Mesenchymal stem cell (in vitro differentiated cells and primary cell): ENCODE measurements at regions not wholly inside any gene's neighbourhood (a gene's known extent, or its start where the extent isn't known, plus 50 kb on each side); places are given as distances from the start of the nearest gene placed in this dataset.

Experiments
- DNase-seq: peaks from one replicate; pipeline ENCODE4 v3.0.0-alpha.2; 2013
- H2AFZ ChIP-seq: one replicate; pipeline ENCODE4 v1.6.1; 2013; ENCODE audit warnings: low read depth, mild to moderate bottlenecking, control low read depth, inconsistent platforms, low read length, moderate library complexity
- H2AK5ac ChIP-seq: 2 replicates; pipeline ENCODE4 v1.6.1; 2013; ENCODE audit warnings: low read length, moderate library complexity, mild to moderate bottlenecking, inconsistent platforms; ENCODE audit not compliant: severe bottlenecking
- H2BK120ac ChIP-seq: one replicate; pipeline ENCODE4 v1.6.1; 2013; ENCODE audit warnings: low read depth, mild to moderate bottlenecking, inconsistent platforms, low read length, moderate library complexity
- H2BK12ac ChIP-seq, 2 experiments: one replicate each; pipeline ENCODE4 v1.6.1; 2013; ENCODE audit warnings: inconsistent platforms in 2 of 2, low read length in 2 of 2, mild to moderate bottlenecking in 2 of 2, moderate library complexity in 2 of 2, control low read depth in 1 of 2
- H2BK15ac ChIP-seq: one replicate; pipeline ENCODE4 v1.6.1; 2013; ENCODE audit warnings: mild to moderate bottlenecking, low read depth, inconsistent platforms; ENCODE audit not compliant: poor library complexity, severe bottlenecking
- H2BK5ac ChIP-seq: 2 replicates; pipeline ENCODE4 v1.6.1; 2013; ENCODE audit warnings: low read depth, mild to moderate bottlenecking, low read length, control low read depth, inconsistent platforms; ENCODE audit not compliant: poor library complexity, severe bottlenecking
- H3K14ac ChIP-seq, 2 experiments: one replicate each; pipeline ENCODE4 v1.6.1; 2013; ENCODE audit warnings: inconsistent platforms in 2 of 2, low read length in 2 of 2, control low read depth in 1 of 2, mild to moderate bottlenecking in 1 of 2, moderate library complexity in 1 of 2
- H3K18ac ChIP-seq, 2 experiments: one replicate each; pipeline ENCODE4 v1.6.1; 2013; ENCODE audit warnings: inconsistent platforms in 2 of 2, low read length in 2 of 2, control low read depth in 1 of 2, low read depth in 1 of 2, mild to moderate bottlenecking in 1 of 2
- H3K23ac ChIP-seq, 2 experiments: one replicate each; pipeline ENCODE4 v1.6.1; 2013; ENCODE audit warnings: inconsistent platforms in 2 of 2, low read length in 2 of 2, mild to moderate bottlenecking in 2 of 2, moderate library complexity in 2 of 2, control low read depth in 1 of 2
- H3K27ac ChIP-seq: 2 replicates; pipeline ENCODE4 v1.5.1; 2013; ENCODE audit warnings: mild to moderate bottlenecking, moderate library complexity, low read length, control low read depth, inconsistent platforms; ENCODE audit not compliant: poor library complexity, severe bottlenecking
- H3K27me3 ChIP-seq, 2 experiments: 2 replicates each; pipeline versions ENCODE4 v1.6.1 to v1.7.0; 2013; ENCODE audit warnings: low read length in 2 of 2, mild to moderate bottlenecking in 2 of 2, moderate library complexity in 2 of 2, control low read depth in 1 of 2, inconsistent platforms in 1 of 2; ENCODE audit not compliant: control insufficient read depth in 1 of 2, insufficient read depth in 1 of 2
- H3K36me3 ChIP-seq, 2 experiments: 2 replicates each; pipeline versions ENCODE4 v1.6.1 to v1.7.0; 2013; ENCODE audit warnings: low read length in 2 of 2, control low read depth in 1 of 2, inconsistent platforms in 1 of 2, low read depth in 1 of 2, mild to moderate bottlenecking in 1 of 2; ENCODE audit not compliant: insufficient read depth in 2 of 2, control insufficient read depth in 1 of 2
- H3K4ac ChIP-seq, 2 experiments: one replicate each; pipeline ENCODE4 v1.6.1; 2013; ENCODE audit warnings: inconsistent platforms in 2 of 2, low read length in 2 of 2, mild to moderate bottlenecking in 2 of 2, moderate library complexity in 2 of 2, control low read depth in 1 of 2, low read depth in 1 of 2
- H3K4me1 ChIP-seq: 2 replicates; pipeline ENCODE4 v1.6.1; 2013; ENCODE audit warnings: low read depth, low read length, control low read depth; ENCODE audit not compliant: control insufficient read depth, insufficient read depth
- H3K4me2 ChIP-seq: 2 replicates; pipeline ENCODE4 v1.6.1; 2013; ENCODE audit warnings: low read length, mild to moderate bottlenecking, inconsistent platforms; ENCODE audit not compliant: poor library complexity, severe bottlenecking
- H3K4me3 ChIP-seq, 2 experiments: 2 replicates each; pipeline versions ENCODE4 v1.5.1 to v1.7.0; 2013; ENCODE audit warnings: low read length in 2 of 2, mild to moderate bottlenecking in 2 of 2, control low read depth in 1 of 2, low read depth in 1 of 2; ENCODE audit not compliant: insufficient read depth in 1 of 2
- H3K79me1 ChIP-seq: replicated peaks from 2 replicates; pipeline ENCODE4 v1.6.1; 2013; ENCODE audit warnings: mild to moderate bottlenecking, control low read depth, low read length, inconsistent platforms; ENCODE audit not compliant: poor library complexity, severe bottlenecking
- H3K9ac ChIP-seq: 2 replicates; pipeline ENCODE4 v1.7.0; 2013; ENCODE audit warnings: mild to moderate bottlenecking, low read length, moderate library complexity
- H3K9me3 ChIP-seq: 2 replicates; pipeline ENCODE4 v1.7.0; 2013; ENCODE audit warnings: mild to moderate bottlenecking, low read length; ENCODE audit not compliant: control insufficient read depth
- H4K8ac ChIP-seq: one replicate; pipeline ENCODE4 v1.6.1; 2013; ENCODE audit warnings: inconsistent platforms, mild to moderate bottlenecking, low read length, moderate library complexity
- H4K91ac ChIP-seq: one replicate; pipeline ENCODE4 v1.6.1; 2013; ENCODE audit warnings: mild to moderate bottlenecking, low read length, inconsistent platforms
- WGBS: methylation state at CpG from one replicate; pipeline ENCODE4 v1.1.7; 2013; ENCODE audit warnings: mixed read lengths; 5-methylcytosine and 5-hydroxymethylcytosine counted together

DNA sequence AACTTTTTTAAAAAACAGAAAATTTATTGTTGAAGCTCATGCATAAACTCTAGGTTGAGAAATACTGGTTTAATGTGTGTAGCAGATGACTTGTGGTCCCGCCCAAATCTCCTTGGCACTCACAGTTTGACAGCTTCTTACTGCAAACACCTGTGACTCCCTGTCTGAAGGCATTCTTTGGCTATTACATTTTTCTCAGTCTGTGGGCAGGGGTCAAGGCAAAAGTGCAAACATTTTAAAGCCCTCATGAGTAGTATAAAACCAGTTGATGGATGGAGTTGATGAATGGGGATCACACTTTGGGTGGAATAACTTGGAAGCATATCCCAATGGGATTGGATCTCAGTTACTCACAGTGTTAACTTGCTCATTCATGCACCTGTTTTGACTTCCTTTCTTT lies 1007.0 kb upstream of the NUDT12 start:
- Histone ChIP-seq H3K23ac (no peak overlapping the region), H3K4me2 (no peak overlapping the region), H3K27me3 (no peaks in the 10 kb centered on the region), H3K18ac (no peak overlapping the region), H3K27ac (no peak overlapping the region), H3K4ac (no peak overlapping the region), H3K4me1 (no peaks in the 10 kb centered on the region), H2BK120ac (no peak overlapping the region), H2BK12ac (no peak overlapping the region), H2AK5ac (no peak overlapping the region), H4K8ac (no peak overlapping the region), H3K9ac (no peak overlapping the region), H3K4me3 (no peak overlapping the region), H3K14ac (no peak overlapping the region), H3K36me3 (no peaks in the 10 kb centered on the region), H3K79me1 (no peaks in the 10 kb centered on the region), H4K91ac (no peak overlapping the region), H3K9me3 (no peaks in the 10 kb centered on the region), H2AFZ (no peak overlapping the region), H2BK5ac (no peak overlapping the region), H2BK15ac (no peak overlapping the region)
- WGBS, result 75% methylated on average over 1 of the region's 1 CpG
- no peak for DNase-seq

DNA sequence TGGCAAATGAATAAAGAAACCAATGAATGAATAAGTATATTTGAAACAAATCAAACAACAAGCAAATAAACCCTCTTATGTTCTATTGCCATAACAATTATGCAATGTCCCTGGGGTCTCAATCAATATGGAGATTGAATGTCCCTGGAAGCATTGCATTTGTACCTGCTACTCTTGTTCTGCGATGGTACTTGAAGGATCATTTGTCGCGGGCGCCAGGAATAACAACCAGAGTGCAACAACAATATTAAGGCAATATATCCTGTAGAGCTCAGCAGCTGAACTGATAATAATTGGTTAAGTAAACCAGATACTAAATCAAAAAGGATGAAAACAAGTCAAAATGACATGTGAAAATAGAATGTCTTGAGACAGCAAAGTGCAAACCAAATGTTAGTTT lies 1001.9 kb upstream of the NUDT12 start:
- WGBS, result 98% methylated on average over 4 of the region's 4 CpGs
- Histone ChIP-seq H3K4me3 (no peak overlapping the region), H3K27me3 (no peaks in the 10 kb centered on the region)

GRCh38 chr5:104556957-104557356 lies 994.4 kb upstream of the NUDT12 start:
- H3K9me3 ChIP-seq, result peaks cover 6% of the 10 kb centered on the region

More for the DNA sequence above, 1001.9 kb upstream of the NUDT12 start:
- no peak for DNase-seq
- no peak overlapping the region for H2BK12ac ChIP-seq
- no peak overlapping the region for H2AK5ac ChIP-seq
- H3K9ac ChIP-seq, result no peak overlapping the region
- H3K4me1 ChIP-seq, result no peaks in the 10 kb centered on the region
- H2BK120ac ChIP-seq, result no peak overlapping the region
- H2BK5ac ChIP-seq, result no peak overlapping the region
- H2AFZ ChIP-seq, result no peak overlapping the region
- H3K36me3 ChIP-seq, result no peaks in the 10 kb centered on the region
- H4K8ac ChIP-seq, result no peak overlapping the region
- no peak overlapping the region for H3K23ac ChIP-seq
- peaks cover 4% of the 10 kb centered on the region for H3K9me3 ChIP-seq
- no peak overlapping the region for H4K91ac ChIP-seq
- H3K14ac ChIP-seq, result no peak overlapping the region
- no peak overlapping the region for H3K4ac ChIP-seq
- H3K79me1 ChIP-seq, result no peaks in the 10 kb centered on the region
- no peak overlapping the region for H2BK15ac ChIP-seq
- no peak overlapping the region for H3K27ac ChIP-seq
- no peak overlapping the region for H3K18ac ChIP-seq
- no peak overlapping the region for H3K4me2 ChIP-seq

GRCh38 chr5:104551628-104552027 lies 989.0 kb upstream of the NUDT12 start:
- no peak overlapping the region for H3K14ac ChIP-seq
- no peak overlapping the region for H3K4me3 ChIP-seq
- no CpG with 5 or more reads among the region's 3 CpGs for WGBS
- no peaks in the 10 kb centered on the region for H3K36me3 ChIP-seq
- H2AFZ ChIP-seq, result no peak overlapping the region
- H3K79me1 ChIP-seq, result no peaks in the 10 kb centered on the region
- H2BK12ac ChIP-seq, result no peak overlapping the region
- H3K9me3 ChIP-seq, result no peaks in the 10 kb centered on the region
- H2BK5ac ChIP-seq, result no peak overlapping the region
- H4K91ac ChIP-seq, result no peak overlapping the region
- no peak overlapping the region for H3K18ac ChIP-seq
- H3K4ac ChIP-seq, result no peak overlapping the region
- no peak overlapping the region for H3K27ac ChIP-seq
- no peaks in the 10 kb centered on the region for H3K4me1 ChIP-seq
- no peak overlapping the region for H3K4me2 ChIP-seq
- no peak for DNase-seq
- no peaks in the 10 kb centered on the region for H3K27me3 ChIP-seq
- no peak overlapping the region for H2BK120ac ChIP-seq
- no peak overlapping the region for H2BK15ac ChIP-seq
- H3K23ac ChIP-seq, result no peak overlapping the region
- no peak overlapping the region for H2AK5ac ChIP-seq
- no peak overlapping the region for H4K8ac ChIP-seq
- H3K9ac ChIP-seq, result no peak overlapping the region

More at GRCh38 chr5:104556957-104557356, 994.4 kb upstream of the NUDT12 start:
- Histone ChIP-seq H3K36me3 (no peaks in the 10 kb centered on the region), H3K27ac (no peak overlapping the region), H4K8ac (no peak overlapping the region), H2BK15ac (no peak overlapping the region), H3K27me3 (no peaks in the 10 kb centered on the region), H3K4ac (no peak overlapping the region), H3K4me1 (no peaks in the 10 kb centered on the region), H2AFZ (no peak overlapping the region), H2AK5ac (no peak overlapping the region), H3K4me2 (no peak overlapping the region), H2BK12ac (no peak overlapping the region), H2BK5ac (no peak overlapping the region), H3K14ac (no peak overlapping the region), H3K79me1 (no peaks in the 10 kb centered on the region), H3K4me3 (no peak overlapping the region), H3K9ac (no peak overlapping the region), H3K23ac (no peak overlapping the region), H4K91ac (no peak overlapping the region), H2BK120ac (no peak overlapping the region), H3K18ac (no peak overlapping the region)
- no peak for DNase-seq
- WGBS, result 65% methylated on average over 3 of the region's 3 CpGs
